ENCODE measurements at regions not wholly inside any gene's neighbourhood (a gene's known extent, or its start where the extent isn't known, plus 50 kb on each side); places are given as distances from the start of the nearest gene placed in this dataset.
"Not testable (repeated sequence)": the region's sequence is repeated elsewhere in the genome, so short reads cannot be mapped to it uniquely, and the experiment has no call there.

- no peak overlapping the region for H3K4me3 ChIP-seq (ENCODE audit: low read depth, low read length)
These were observed 152.1 kb downstream of the UQCRFS1 start for GRCh38 chr19:29060813-29061364.

- H3K4me3 ChIP-seq (ENCODE audit: low read depth, low read length) = no peak overlapping the region
These were observed 156.4 kb downstream of the UQCRFS1 start for GRCh38 chr19:29056535-29056934.

- no peak overlapping the region for H3K4me3 ChIP-seq (ENCODE audit: low read depth, low read length)
These were observed 157.9 kb downstream of the UQCRFS1 start for GRCh38 chr19:29054886-29055675.

GRCh38 chr19:29048873-29049272 is 164.1 kb downstream of the UQCRFS1 start:
- no peak overlapping the region for H3K4me3 ChIP-seq (ENCODE audit: low read depth, low read length)

GRCh38 chr19:29045679-29046254 is 167.2 kb downstream of the UQCRFS1 start:
- H3K4me3 ChIP-seq (ENCODE audit: low read depth, low read length) = no peak overlapping the region

GRCh38 chr19:29044037-29044436 is 168.9 kb downstream of the UQCRFS1 start:
- no peak overlapping the region for H3K4me3 ChIP-seq (ENCODE audit: low read depth, low read length)

GRCh38 chr19:29042450-29042849 is 170.5 kb downstream of the UQCRFS1 start:
- no peak overlapping the region for H3K4me3 ChIP-seq (ENCODE audit: low read depth, low read length)

GRCh38 chr19:29040951-29041350 is 172.0 kb downstream of the UQCRFS1 start:
- H3K4me3 ChIP-seq (ENCODE audit: low read depth, low read length) = no peak overlapping the region

- H3K4me3 ChIP-seq (ENCODE audit: low read depth, low read length) = no peak overlapping the region
These were observed 172.7 kb downstream of the UQCRFS1 start for GRCh38 chr19:29040292-29040691.

GRCh38 chr19:29039036-29039435 is 173.9 kb downstream of the UQCRFS1 start:
- H3K4me3 ChIP-seq (ENCODE audit: low read depth, low read length) = not testable (repeated sequence)

- no peak overlapping the region for H3K4me3 ChIP-seq (ENCODE audit: low read depth, low read length)
These were observed 181.7 kb downstream of the UQCRFS1 start for GRCh38 chr19:29031216-29031615.

- no peak overlapping the region for H3K4me3 ChIP-seq (ENCODE audit: low read depth, low read length)
These were observed 183.5 kb downstream of the UQCRFS1 start for GRCh38 chr19:29029268-29029958.

- H3K4me3 ChIP-seq (ENCODE audit: low read depth, low read length) = no peak overlapping the region
These were observed 190.4 kb downstream of the UQCRFS1 start for GRCh38 chr19:29022599-29022998.

- no peak overlapping the region for H3K4me3 ChIP-seq (ENCODE audit: low read depth, low read length)
These were observed 190.8 kb downstream of the UQCRFS1 start for GRCh38 chr19:29022165-29022564.

GRCh38 chr19:29021232-29021916 is 191.6 kb downstream of the UQCRFS1 start:
- H3K4me3 ChIP-seq (ENCODE audit: low read depth, low read length) = no peak overlapping the region

- H3K4me3 ChIP-seq (ENCODE audit: low read depth, low read length) = no peak overlapping the region
These were observed 193.5 kb downstream of the UQCRFS1 start for GRCh38 chr19:29019403-29019802.

- H3K4me3 ChIP-seq (ENCODE audit: low read depth, low read length) = no peak overlapping the region
These were observed 194.4 kb downstream of the UQCRFS1 start for GRCh38 chr19:29018542-29018941.

- no peak overlapping the region for H3K4me3 ChIP-seq (ENCODE audit: low read depth, low read length)
These were observed 195.2 kb downstream of the UQCRFS1 start for GRCh38 chr19:29017788-29018187.

- H3K4me3 ChIP-seq (ENCODE audit: low read depth, low read length) = no peak overlapping the region
These were observed 195.8 kb downstream of the UQCRFS1 start for GRCh38 chr19:29016926-29017760.

GRCh38 chr19:29016353-29016752 is 196.6 kb downstream of the UQCRFS1 start:
- no peak overlapping the region for H3K4me3 ChIP-seq (ENCODE audit: low read depth, low read length)
